AG04449 (cell line): ENCODE measurements at regions not wholly inside any gene's neighbourhood (a gene's known extent, or its start where the extent isn't known, plus 50 kb on each side); places are given as distances from the start of the nearest gene placed in this dataset.

Source experiments
- CTCF ChIA-PET: fragments of 350-600 bp; formaldehyde crosslinking; extraction: SDS; loops from one replicate; lab custom pipeline; 2021; ENCODE audit warnings: antibody characterized with exemption; lab: Yijun Ruan, JAX
- POLR2A ChIA-PET: fragments of 400-600, 350-600 bp; formaldehyde crosslinking; extraction: SDS; loops from one replicate; lab custom pipeline; 2020; ENCODE audit warnings: antibody characterized with exemption, inconsistent platforms; lab: Yijun Ruan, JAX
- DNase-seq: peaks from one replicate; pipeline ENCODE4 v3.0.0-alpha.2; 2010; ENCODE audit warnings: low read depth, low spot score
- H3K4me3 ChIP-seq: 2 replicates; pipeline ENCODE4 v1.5.1; 2011; ENCODE audit warnings: low read depth, mild to moderate bottlenecking, control low read depth, low read length
- TF ChIP-seq, protein P1 (sequence below): IDR thresholded peaks from one replicate; pipeline ENCODE4 v1.5.1; 2011; ENCODE audit warnings: mild to moderate bottlenecking, moderate library complexity, low read length, control low read depth, inconsistent platforms; ENCODE audit not compliant: insufficient read depth; ENCODE audit errors: missing control alignments

DNA sequence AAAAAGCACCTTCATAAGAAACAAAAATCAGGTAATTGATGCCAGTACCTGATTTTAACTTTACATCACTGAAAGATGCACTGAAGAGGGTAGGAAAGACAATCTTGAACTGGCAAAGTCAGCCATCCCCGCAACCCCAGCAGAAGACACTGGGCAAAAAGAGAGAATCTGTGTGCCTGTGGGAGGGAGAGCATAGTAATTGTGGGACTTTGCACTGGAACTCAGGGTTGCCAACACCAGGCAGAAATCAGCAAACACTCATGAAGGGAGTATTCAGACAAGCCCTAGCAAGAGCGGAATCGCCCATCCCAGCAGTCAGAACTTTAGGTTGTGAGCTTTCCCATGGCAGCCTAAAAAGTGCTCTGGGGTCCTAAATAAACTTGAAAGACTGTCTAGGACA, 344.6 kb upstream of the GJE1 start:
- TF ChIP-seq, protein P1, sequence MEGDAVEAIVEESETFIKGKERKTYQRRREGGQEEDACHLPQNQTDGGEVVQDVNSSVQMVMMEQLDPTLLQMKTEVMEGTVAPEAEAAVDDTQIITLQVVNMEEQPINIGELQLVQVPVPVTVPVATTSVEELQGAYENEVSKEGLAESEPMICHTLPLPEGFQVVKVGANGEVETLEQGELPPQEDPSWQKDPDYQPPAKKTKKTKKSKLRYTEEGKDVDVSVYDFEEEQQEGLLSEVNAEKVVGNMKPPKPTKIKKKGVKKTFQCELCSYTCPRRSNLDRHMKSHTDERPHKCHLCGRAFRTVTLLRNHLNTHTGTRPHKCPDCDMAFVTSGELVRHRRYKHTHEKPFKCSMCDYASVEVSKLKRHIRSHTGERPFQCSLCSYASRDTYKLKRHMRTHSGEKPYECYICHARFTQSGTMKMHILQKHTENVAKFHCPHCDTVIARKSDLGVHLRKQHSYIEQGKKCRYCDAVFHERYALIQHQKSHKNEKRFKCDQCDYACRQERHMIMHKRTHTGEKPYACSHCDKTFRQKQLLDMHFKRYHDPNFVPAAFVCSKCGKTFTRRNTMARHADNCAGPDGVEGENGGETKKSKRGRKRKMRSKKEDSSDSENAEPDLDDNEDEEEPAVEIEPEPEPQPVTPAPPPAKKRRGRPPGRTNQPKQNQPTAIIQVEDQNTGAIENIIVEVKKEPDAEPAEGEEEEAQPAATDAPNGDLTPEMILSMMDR, result no peak
- ChIA-PET POLR2A (no interaction called here), CTCF (no interaction called here)
- H3K4me3 ChIP-seq, result no peak overlapping the region
- DNase-seq, result no peak

DNA sequence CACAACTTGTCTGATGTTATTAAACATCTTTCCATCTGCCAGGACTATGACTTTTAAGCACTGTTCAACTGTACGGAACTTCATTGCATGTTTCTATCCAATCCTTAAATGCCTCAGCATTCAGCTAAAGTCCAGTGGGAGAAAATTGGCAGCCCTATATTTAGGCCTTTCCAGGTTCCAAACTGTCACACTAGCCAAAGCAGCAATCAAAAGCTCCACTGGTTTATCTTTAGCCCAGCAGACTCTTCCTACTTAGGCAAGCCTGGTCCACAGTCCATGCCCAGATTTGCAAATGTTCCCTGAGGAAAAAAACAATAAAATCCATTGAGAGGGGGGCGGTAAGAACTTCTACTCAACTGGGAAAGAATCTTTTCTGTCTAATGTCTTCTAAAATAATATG, 349.1 kb upstream of the GJE1 start:
- ChIA-PET CTCF (no interaction called here), POLR2A (no interaction called here)
- H3K4me3 ChIP-seq, result no peak overlapping the region
- TF ChIP-seq, protein P1, result no peak
- DNase-seq, result no peak

DNA sequence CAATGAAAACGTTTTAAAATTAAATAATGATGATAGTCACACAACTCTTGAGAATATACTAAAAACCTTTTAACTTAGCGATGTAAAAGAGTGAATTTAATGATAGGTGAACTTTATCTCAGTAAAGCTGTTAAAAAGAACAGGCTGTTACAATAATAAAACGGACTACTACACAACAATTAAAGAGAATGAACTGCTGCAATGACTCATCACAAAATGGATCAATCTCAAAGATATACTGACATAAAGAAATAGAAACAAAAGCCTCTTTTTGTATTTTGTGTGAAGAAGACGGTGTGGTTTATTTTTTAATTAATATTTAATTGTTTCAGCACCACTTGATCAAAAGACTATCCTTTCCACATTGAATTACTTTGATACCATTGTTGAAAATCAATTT, 352.4 kb upstream of the GJE1 start:
- TF ChIP-seq, protein P1, result no peak
- no peak for DNase-seq
- CTCF ChIA-PET, result no interaction called here

DNA sequence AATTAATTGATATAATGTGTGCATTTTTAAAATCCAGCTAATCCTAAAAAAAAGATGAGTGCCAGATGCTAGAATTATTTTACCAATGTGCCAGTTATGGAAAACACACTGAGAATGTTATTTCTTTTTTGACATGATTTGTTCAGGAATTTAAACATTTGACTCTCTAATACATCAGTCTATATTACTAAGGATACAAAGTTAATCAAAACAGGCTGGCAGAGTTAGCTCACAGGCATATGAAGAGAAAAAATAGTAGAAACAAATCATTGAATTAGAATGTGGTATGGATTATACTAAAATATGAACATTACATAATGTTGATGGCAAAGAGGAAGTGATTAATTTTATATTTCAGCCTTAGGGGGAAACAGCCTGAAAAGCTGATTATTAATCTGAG, 368.3 kb upstream of the GJE1 start:
- DNase-seq, result no peak
- ChIA-PET POLR2A (no interaction called here), CTCF (no interaction called here)
- TF ChIP-seq, protein P1, result no peak
- no peak overlapping the region for H3K4me3 ChIP-seq

More for the DNA sequence above, 352.4 kb upstream of the GJE1 start:
- POLR2A ChIA-PET, result no interaction called here
- H3K4me3 ChIP-seq, result no peak overlapping the region

GRCh38 chr6:141758430-141758829, 374.3 kb upstream of the GJE1 start:
- TF ChIP-seq, protein P1, result no peak
- ChIA-PET CTCF (no interaction called here), POLR2A (no interaction called here)
- H3K4me3 ChIP-seq, result no peak overlapping the region
- no peak for DNase-seq

- ChIA-PET POLR2A (no interaction called here), CTCF (no interaction called here)
- H3K4me3 ChIP-seq, result no peak overlapping the region
- TF ChIP-seq, protein P1, result no peak
- no peak for DNase-seq
Measured at GRCh38 chr6:141753180-141753579, 379.5 kb upstream of the GJE1 start.
